GM19467 (cell line): ENCODE measurements at regions not wholly inside any gene's neighbourhood (a gene's known extent, or its start where the extent isn't known, plus 50 kb on each side); places are given as distances from the start of the nearest gene placed in this dataset.
"Not testable (repeated sequence)": the region's sequence is repeated elsewhere in the genome, so short reads cannot be mapped to it uniquely, and the experiment has no call there.

Source experiments
- ATAC-seq: cut with Tn5 transposase; IDR thresholded peaks from one replicate; pipeline ENCODE4 v1.9.1; 2021; ENCODE audit warnings: mild to moderate bottlenecking, moderate library complexity; ENCODE audit not compliant: unreplicated experiment

DNA sequence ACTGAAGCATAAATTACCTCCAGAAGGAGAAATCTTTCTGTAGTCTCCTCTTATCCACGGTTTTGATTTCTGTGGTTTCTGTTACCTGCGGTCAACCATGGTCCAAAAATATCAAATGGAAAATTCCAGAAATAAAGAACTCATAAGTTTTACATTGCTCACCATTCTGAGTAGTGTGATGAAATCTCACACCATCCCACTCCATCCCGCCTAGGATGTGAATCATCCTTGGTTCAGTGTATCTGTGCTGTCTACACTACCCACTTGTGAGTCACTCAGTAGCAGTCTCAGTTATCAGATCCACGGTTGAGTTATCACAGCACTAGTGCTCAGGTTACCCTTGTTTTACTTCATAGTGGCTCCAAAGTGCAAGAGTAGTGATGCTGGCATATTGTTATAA lies 371.2 kb downstream of the NFIB start:
- ATAC-seq: no peak

DNA sequence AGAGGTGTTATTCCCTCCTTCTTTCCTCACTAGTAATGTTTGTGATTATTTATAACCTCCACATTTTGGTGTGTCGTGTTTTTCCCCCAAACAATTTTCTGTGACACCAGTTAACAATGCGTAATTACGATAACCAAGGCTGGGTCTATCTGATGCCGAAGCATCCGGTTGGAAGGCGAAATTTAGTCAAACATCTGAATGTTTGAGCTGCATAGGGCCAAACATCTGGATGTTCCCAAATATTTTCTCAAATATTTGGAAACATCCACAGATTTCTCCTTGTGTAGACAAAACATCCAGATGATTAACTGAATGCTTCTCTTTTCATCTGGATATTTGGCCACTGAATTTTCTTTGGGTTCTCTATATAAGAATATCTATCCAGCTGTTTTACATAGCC lies 371.7 kb downstream of the NFIB start:
- no peak for ATAC-seq

- ATAC-seq: no peak
Observed at GRCh38 chr9:13941714-13942113, 372.2 kb downstream of the NFIB start.

DNA sequence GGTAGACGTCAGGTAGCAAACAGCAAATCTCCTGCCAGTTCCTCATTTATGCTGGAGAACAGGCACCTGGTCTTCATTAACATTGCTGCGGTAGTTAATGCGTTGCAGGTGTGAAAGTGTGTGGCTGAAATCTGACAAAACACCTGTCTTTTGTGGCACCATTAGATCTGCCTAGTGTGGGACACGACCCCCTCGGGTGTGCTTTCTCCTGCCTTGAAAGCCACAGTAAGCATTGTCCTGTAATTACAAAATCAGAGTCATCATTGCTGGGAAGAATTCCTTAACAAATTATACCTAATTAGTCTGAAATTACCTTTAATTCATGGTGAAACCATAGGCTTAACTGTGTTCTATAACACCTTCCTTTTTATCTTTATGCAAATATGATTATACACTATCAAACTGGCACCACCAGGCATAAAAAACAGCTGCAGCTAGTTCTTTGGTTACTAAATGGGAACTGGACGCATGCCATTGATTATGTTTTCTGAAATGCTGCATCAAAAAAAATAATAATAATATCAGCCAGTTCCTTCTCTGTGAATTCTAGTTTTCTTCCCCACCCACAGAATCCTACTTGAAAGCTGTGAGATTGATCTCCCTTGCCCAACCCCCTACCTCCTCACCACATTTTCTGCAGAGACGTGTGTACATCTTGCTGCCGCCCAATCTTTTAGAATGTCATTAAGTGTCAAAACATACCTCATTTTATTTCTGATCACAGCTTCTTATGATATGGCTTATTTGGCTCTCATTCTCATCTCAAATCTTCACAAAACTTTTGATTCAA lies 374.0 kb downstream of the NFIB start:
- ATAC-seq: no peak

DNA sequence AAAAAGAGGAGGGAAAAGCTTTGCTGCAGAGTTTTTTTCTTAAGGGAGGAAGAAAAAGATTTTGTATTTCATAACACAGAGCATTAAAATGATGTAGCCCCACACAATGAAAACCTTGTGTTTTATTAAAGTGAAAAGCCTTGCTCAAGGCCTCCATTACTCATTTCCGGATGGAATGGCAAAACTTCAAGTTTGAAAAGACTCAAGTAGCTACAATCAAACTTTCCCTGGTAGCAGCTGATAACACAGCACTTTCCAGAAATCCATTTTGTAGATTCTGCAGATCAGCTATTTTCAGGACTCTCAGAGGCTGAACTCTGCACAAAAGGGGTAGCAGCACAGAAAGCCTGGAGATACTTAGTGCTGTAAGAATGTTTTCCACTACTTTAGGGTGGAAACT lies 374.8 kb downstream of the NFIB start:
- ATAC-seq: no peak

DNA sequence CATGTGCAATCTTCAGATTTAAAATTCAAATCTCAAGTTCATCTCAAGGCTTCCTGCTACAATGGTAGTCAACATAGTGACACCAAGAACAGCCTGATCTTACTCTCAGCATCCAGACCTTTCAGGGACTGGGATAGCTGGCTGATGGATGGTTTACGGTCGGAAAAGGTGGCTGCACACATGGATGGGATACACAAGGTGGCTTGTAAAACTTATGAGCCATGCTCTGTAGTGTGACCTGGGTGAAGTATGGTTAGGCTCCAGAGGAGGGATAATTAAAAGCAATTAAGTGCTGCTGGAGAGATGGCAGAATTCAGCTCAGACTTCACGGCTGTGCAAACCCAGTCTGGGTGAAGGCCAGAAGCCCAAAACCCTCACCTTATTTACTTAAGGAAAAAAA lies 379.5 kb downstream of the NFIB start:
- ATAC-seq: no peak

DNA sequence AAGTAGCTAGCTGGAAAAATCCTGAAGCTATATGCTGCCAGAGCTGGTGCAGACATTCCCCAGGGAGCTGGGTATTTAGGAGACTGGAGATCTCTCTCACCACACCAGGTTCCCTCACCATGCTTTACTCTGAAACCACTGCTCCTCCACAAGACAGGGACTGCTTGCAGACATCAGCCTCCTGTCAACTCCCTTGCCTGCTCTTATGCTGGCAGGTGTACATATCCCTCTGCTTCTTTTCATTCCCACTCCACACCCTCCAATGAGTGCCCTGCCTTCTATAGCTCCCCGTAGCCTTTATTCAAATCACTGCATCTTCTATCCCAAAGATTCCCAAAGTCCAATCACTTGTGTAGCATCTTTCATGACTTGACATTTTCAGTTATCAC lies 380.7 kb downstream of the NFIB start:
- no peak for ATAC-seq

- ATAC-seq: no peak
Observed at GRCh38 chr9:13932528-13933267, 381.2 kb downstream of the NFIB start.

DNA sequence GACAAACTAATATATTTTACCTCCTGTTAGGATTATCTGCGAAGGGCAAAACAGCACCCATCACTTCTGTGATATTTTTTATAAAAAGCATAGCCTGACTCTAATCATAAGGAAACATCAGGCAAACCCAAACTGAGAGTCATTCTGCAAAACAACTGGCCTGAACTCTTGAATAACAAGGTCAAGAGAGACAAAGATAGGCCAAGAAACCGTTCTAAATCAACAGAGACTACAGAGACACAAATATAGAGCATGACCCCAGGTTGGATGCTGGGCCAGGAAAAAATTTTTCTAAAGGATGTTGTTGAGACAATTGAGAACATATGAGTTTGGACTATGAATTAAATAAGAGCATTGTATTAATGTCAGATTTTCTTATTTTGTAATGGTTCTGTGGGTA lies 384.9 kb downstream of the NFIB start:
- ATAC-seq: no peak

DNA sequence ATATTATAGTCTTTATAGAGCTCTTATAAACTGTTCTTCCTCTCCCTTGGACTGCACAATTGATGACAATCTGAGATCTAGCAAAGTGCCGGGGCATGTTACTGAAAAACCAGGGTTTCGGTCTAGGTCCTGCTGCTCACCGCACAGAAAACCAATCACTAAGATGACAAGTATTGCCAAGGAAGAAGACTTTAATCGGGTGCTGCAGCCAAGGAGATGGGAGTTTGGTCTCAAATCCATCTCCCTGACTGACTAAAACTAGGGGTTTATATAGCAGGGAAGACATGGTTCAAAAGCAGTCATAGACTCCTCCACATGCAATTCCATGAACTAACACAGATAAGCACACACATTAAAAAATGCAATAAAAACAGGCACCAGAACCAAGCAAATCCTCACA lies 390.6 kb downstream of the NFIB start:
- ATAC-seq: no peak

DNA sequence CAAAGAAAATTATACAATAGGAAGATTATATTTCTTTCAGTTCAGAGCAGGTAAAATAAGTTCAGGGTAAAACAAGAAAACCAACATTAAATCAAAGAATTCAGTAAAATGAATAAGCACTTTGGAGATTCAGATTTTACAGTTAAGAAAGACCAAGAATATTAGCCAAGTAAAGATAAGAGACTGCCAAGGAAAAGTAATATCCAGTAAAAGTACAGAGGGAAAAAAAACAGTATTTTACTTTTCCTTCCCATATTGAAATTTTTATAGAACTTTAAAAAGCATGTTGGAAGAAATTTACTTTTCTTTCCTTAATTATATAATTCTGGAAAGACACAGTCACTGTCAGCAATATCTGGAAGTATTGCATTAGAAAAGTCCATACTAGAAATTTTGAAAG lies 393.4 kb downstream of the NFIB start:
- ATAC-seq: no peak

DNA sequence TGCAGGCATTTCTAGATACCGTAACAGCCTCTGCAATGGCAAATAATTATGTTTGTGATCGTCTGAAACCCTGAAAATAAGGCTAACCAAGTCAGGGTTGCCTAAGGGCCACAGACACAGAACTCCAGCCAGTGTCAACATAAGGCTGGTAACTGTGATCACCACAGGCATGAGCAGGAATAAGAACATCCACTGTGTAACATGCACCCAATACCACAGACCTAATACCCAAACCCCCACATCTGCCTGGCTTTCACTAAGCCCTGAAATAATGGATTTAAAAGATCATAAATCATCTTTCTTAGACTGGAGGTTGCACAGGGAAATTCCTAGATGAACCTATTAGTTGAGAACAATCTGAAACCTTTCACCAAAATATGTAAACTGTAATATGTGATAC lies 394.5 kb downstream of the NFIB start:
- no peak for ATAC-seq

DNA sequence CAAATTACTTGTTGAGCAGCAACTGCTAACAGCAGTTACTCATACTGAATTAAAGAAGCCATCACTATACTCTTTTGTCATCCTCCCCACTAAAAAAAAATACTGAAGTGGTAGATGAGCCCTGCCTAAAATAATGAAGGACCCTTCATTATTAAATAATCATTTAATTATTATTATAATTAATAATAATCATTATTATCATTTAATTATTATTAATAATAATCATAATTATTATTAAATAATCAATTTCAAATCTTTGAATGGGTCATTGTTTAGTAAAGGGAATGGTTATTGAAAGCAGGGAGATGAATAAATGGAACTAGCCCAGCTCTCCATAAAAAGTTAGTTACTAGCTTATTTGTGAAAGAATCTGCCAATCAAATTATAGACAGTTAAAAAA lies 396.4 kb downstream of the NFIB start:
- ATAC-seq: no peak

GRCh38 chr9:13915591-13916301 lies 398.2 kb downstream of the NFIB start:
- no peak for ATAC-seq

DNA sequence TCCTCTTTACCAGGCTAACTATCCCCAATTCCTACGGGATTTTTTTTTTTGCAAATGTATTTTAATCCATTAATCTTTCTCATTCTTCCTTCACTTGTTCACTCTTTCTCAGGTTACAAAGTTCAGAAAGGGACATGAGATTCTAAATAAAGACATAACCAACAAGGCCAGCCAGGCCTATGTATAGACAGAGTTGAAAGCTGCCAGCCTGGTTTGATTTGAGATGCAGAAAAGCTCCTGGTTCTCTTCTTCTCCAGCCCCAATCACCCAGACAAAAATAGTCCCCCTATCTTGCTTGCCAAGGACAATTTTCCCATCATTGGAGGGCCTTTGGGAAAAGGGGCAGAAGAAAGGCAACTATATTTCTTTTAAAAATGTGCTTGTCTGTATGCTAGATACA lies 398.8 kb downstream of the NFIB start:
- ATAC-seq: no peak

GRCh38 chr9:13911473-13911872 lies 402.5 kb downstream of the NFIB start:
- ATAC-seq: no peak

DNA sequence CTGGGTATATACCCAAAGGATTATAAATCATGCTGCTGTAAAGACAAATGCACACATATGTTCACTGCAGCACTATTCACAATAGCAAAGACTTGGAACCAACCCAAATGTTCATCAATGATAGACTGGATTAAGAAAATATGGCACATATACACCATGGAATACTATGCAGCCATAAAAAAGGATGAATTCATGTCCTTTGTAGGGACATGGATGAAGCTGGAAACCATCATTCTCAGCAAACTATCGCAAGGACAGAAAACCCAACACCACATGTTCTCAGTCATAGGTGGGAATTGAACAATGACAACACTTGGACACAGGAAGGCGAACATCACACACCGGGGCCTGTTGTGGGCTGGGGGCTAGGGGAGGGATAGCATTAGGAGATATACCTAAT lies 406.1 kb downstream of the NFIB start:
- ATAC-seq: not testable (repeated sequence)

- ATAC-seq: no peak
Observed at GRCh38 chr9:13904746-13905145, 409.2 kb downstream of the NFIB start.

GRCh38 chr9:13904311-13904710 lies 409.6 kb downstream of the NFIB start:
- no peak for ATAC-seq

- no peak for ATAC-seq
Observed at GRCh38 chr9:13902286-13903066, 411.5 kb downstream of the NFIB start.

DNA sequence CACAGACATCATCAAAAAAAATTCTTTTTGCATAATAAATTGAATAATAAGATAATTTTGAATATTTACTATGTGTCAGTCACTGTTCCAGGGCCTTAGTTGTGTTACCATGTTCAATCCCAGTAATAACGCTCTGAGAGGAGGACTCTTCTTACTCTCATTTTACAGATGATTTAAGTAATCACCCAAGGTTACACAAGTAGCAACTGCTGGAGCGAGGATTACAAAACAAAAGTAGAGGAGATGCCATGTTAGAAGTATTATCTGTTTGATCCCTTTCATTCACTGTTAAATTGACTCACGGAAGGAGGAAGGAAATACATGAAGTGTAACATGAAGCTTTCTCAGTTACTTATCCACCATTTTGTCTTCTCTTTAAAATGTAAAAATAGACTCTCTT lies 412.8 kb downstream of the NFIB start:
- ATAC-seq: no peak
